Neuronal stem cell (in vitro differentiated cells): ENCODE measurements at regions not wholly inside any gene's neighbourhood (a gene's known extent, or its start where the extent isn't known, plus 50 kb on each side); places are given as distances from the start of the nearest gene placed in this dataset.
A peak's percentile ranks its signal among the peaks of the same experiment; 100 is the strongest.

ENCODE experiments used
- DNase-seq: peaks from one replicate; pipeline ENCODE4 v3.0.0-alpha.2; 2013; ENCODE audit warnings: low spot score
- H2AFZ ChIP-seq: one replicate; pipeline ENCODE4 v1.6.1; 2013; ENCODE audit warnings: mild to moderate bottlenecking, low read length, inconsistent platforms
- H2AK5ac ChIP-seq: 2 replicates; pipeline ENCODE4 v1.6.1; 2013; ENCODE audit warnings: low read depth, mild to moderate bottlenecking, inconsistent platforms, low read length, moderate library complexity, mixed read lengths
- H2BK120ac ChIP-seq: 2 replicates; pipeline ENCODE4 v1.6.1; 2013; ENCODE audit warnings: low read depth, mild to moderate bottlenecking, inconsistent platforms, low read length, moderate library complexity, mixed read lengths
- H2BK12ac ChIP-seq: one replicate; pipeline ENCODE4 v1.6.1; 2013; ENCODE audit warnings: low read length, inconsistent platforms
- H2BK15ac ChIP-seq: 2 replicates; pipeline ENCODE4 v1.6.1; 2013; ENCODE audit warnings: mild to moderate bottlenecking, low read length, inconsistent platforms, mixed read lengths
- H2BK5ac ChIP-seq: one replicate; pipeline ENCODE4 v1.6.1; 2013; ENCODE audit warnings: inconsistent platforms, mild to moderate bottlenecking, low read length, moderate library complexity
- H3K14ac ChIP-seq: one replicate; pipeline ENCODE4 v1.6.1; 2013; ENCODE audit warnings: low read length, inconsistent platforms
- H3K18ac ChIP-seq: 2 replicates; pipeline ENCODE4 v1.6.1; 2013; ENCODE audit warnings: low read length, inconsistent platforms
- H3K23ac ChIP-seq: 2 replicates; pipeline ENCODE4 v1.6.1; 2013; ENCODE audit warnings: low read depth, mild to moderate bottlenecking, mixed read lengths, low read length, inconsistent platforms; ENCODE audit not compliant: poor library complexity
- H3K27ac ChIP-seq: replicated peaks from 3 replicates; pipeline ENCODE4 v1.5.1; 2013; ENCODE audit warnings: low read length, inconsistent platforms
- H3K27me3 ChIP-seq, 3 experiments: 2 replicates each; pipeline ENCODE4 v1.6.1; 2013; ENCODE audit warnings: low read length in 3 of 3, mild to moderate bottlenecking in 2 of 3, inconsistent platforms in 1 of 3, low read depth in 1 of 3, mixed read lengths in 1 of 3, moderate library complexity in 1 of 3; ENCODE audit not compliant: control insufficient read depth in 3 of 3, insufficient read depth in 3 of 3
- H3K36me3 ChIP-seq, 2 donors: replicated peaks in 1 of 2; 2 replicates each; pipeline ENCODE4 v1.6.1; 2013; ENCODE audit warnings: low read length in 2 of 2; ENCODE audit not compliant: control insufficient read depth in 2 of 2, insufficient read depth in 2 of 2
- H3K4ac ChIP-seq: 2 replicates; pipeline ENCODE4 v1.6.1; 2013; ENCODE audit warnings: inconsistent platforms, mild to moderate bottlenecking, low read length, moderate library complexity
- H3K4me1 ChIP-seq, 2 donors: 1 replicate in 1 of 2; 2 replicates in 1 of 2; pipeline ENCODE4 v1.6.1; 2013; ENCODE audit warnings: low read length in 2 of 2, low read depth in 1 of 2; ENCODE audit not compliant: control insufficient read depth in 2 of 2, insufficient read depth in 1 of 2
- H3K4me2 ChIP-seq: one replicate; pipeline ENCODE4 v1.6.1; 2013; ENCODE audit warnings: mild to moderate bottlenecking, low read length, inconsistent platforms; ENCODE audit not compliant: insufficient read depth, poor library complexity, severe bottlenecking
- H3K4me3 ChIP-seq, 2 donors: 2 replicates each; pipeline ENCODE4 v1.5.1; 2013; ENCODE audit warnings: low read length in 2 of 2, mild to moderate bottlenecking in 2 of 2, inconsistent platforms in 1 of 2, moderate library complexity in 1 of 2
- H3K79me1 ChIP-seq: one replicate; pipeline ENCODE4 v1.6.1; 2013; ENCODE audit warnings: low read depth, mild to moderate bottlenecking, inconsistent platforms, low read length, moderate library complexity
- H3K9ac ChIP-seq: one replicate; pipeline ENCODE4 v1.6.1; 2013; ENCODE audit warnings: mild to moderate bottlenecking, low read depth, low read length, inconsistent platforms; ENCODE audit not compliant: poor library complexity
- H3K9me3 ChIP-seq, 2 donors: replicated peaks in 1 of 2; 2 replicates each; pipeline versions ENCODE3 to v1.6.1; 2013; ENCODE audit warnings: low read length in 2 of 2, mild to moderate bottlenecking in 2 of 2, inconsistent platforms in 1 of 2, low read depth in 1 of 2, mixed read lengths in 1 of 2, moderate library complexity in 1 of 2; ENCODE audit not compliant: control insufficient read depth in 2 of 2, insufficient read depth in 1 of 2
- H4K8ac ChIP-seq: one replicate; pipeline ENCODE4 v1.6.1; 2013; ENCODE audit warnings: low read depth, mild to moderate bottlenecking, inconsistent platforms, low read length, moderate library complexity
- H4K91ac ChIP-seq: one replicate; pipeline ENCODE4 v1.6.1; 2013; ENCODE audit warnings: low read length, low read depth, mild to moderate bottlenecking, inconsistent platforms; ENCODE audit not compliant: poor library complexity
- WGBS, 2 donors: extraction: QIAGEN DNeasy Blood & Tissue Kit; methylation state at CpG; one replicate each; pipeline ENCODE4 v1.1.7; 2013; ENCODE audit warnings: missing lambda C conversion rate in 2 of 2, mixed read lengths in 1 of 2; ENCODE audit not compliant: insufficient read length in 2 of 2, insufficient replicate concordance in 1 of 2; ENCODE audit errors: extremely low coverage in 2 of 2; 5-methylcytosine and 5-hydroxymethylcytosine counted together

DNA sequence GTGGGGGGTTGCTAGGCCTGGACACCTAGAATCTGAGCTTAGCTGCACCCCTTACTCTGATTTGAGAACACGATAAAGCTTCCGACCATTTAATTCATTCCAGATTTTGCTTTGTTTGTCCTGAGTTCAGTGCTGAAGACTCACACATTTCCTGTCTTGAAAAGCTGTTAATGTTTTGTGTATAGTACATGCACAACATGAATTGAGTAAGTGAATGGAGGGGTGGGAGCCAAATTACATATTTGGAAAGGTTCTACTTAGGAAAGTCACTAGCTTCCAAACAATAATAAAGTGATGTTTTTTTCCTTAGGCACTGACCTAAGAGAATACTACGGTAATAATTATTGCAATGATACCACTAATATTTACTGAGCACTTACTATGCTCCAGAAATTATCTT is 955.2 kb upstream of the NR2F2 start:
- H3K4ac ChIP-seq, result no peak overlapping the region
- H3K18ac ChIP-seq, result no peak overlapping the region
- no CpG with 5 or more reads among the region's 3 CpGs for WGBS, 2 donors
- no peak overlapping the region for H2AFZ ChIP-seq
- no peak overlapping the region for H2AK5ac ChIP-seq
- no peak overlapping the region for H2BK120ac ChIP-seq
- no peaks in the 10 kb centered on the region for H3K9me3 ChIP-seq
- H3K27ac ChIP-seq, result no peak overlapping the region
- no peak overlapping the region for H3K9ac ChIP-seq
- no peak overlapping the region for H3K4me2 ChIP-seq
- H3K27me3 ChIP-seq, result no peaks in the 10 kb centered on the region
- H3K23ac ChIP-seq, result no peak overlapping the region
- no peak overlapping the region for H3K4me3 ChIP-seq
- no peaks in the 10 kb centered on the region for H3K36me3 ChIP-seq
- no peak overlapping the region for H2BK12ac ChIP-seq
- H2BK15ac ChIP-seq, result no peak overlapping the region
- no peak overlapping the region for H3K14ac ChIP-seq
- no peak overlapping the region for H2BK5ac ChIP-seq
- H4K8ac ChIP-seq, result no peak overlapping the region
- no peak overlapping the region for H4K91ac ChIP-seq
- DNase-seq, result no peak
- no peaks in the 10 kb centered on the region for H3K4me1 ChIP-seq
- no peaks in the 10 kb centered on the region for H3K79me1 ChIP-seq

GRCh38 chr15:95377258-95377852 is 953.1 kb upstream of the NR2F2 start:
- no peak overlapping the region for H3K9ac ChIP-seq
- no peak overlapping the region for H3K4ac ChIP-seq
- H2AK5ac ChIP-seq, result no peak overlapping the region
- no peaks in the 10 kb centered on the region for H3K36me3 ChIP-seq
- H3K23ac ChIP-seq, result no peak overlapping the region
- no peak overlapping the region for H3K4me2 ChIP-seq
- H3K18ac ChIP-seq, result no peak overlapping the region
- H2BK120ac ChIP-seq, result no peak overlapping the region
- H3K4me3 ChIP-seq, result no peak overlapping the region
- WGBS, 2 donors, result no CpG with 5 or more reads among the region's 5 CpGs
- no peak overlapping the region for H2BK12ac ChIP-seq
- H4K8ac ChIP-seq, result no peak overlapping the region
- no peaks in the 10 kb centered on the region for H3K79me1 ChIP-seq
- no peak overlapping the region for H3K27ac ChIP-seq
- H3K27me3 ChIP-seq, result no peaks in the 10 kb centered on the region
- no peak overlapping the region for H2BK15ac ChIP-seq
- H3K9me3 ChIP-seq, result no peaks in the 10 kb centered on the region
- H3K14ac ChIP-seq, result no peak overlapping the region
- DNase-seq, result no peak
- H4K91ac ChIP-seq, result no peak overlapping the region
- no peaks in the 10 kb centered on the region for H3K4me1 ChIP-seq
- no peak overlapping the region for H2BK5ac ChIP-seq
- H2AFZ ChIP-seq, result no peak overlapping the region

GRCh38 chr15:95394186-95395067 is 936.1 kb upstream of the NR2F2 start:
- no peak overlapping the region for H3K14ac ChIP-seq
- no peak overlapping the region for H3K4me2 ChIP-seq
- no peak overlapping the region for H4K8ac ChIP-seq
- H2BK12ac ChIP-seq, result no peak overlapping the region
- H3K36me3 ChIP-seq, result no peaks in the 10 kb centered on the region
- peaks cover 6 to 12% of the 10 kb centered on the region in 2 donors for H3K4me1 ChIP-seq
- no peaks in the 10 kb centered on the region for H3K27me3 ChIP-seq
- no peak overlapping the region for H3K9ac ChIP-seq
- no peak overlapping the region for H3K4ac ChIP-seq
- H3K27ac ChIP-seq, result no peak overlapping the region
- no peak overlapping the region for H2BK5ac ChIP-seq
- H3K23ac ChIP-seq, result no peak overlapping the region
- H3K4me3 ChIP-seq, result no peak overlapping the region
- peaks cover 1 to 16% of the 10 kb centered on the region in 2 donors for H3K9me3 ChIP-seq
- H2AFZ ChIP-seq, result peak overlapping the region; percentile 66
- DNase-seq, result no peak
- H2AK5ac ChIP-seq, result no peak overlapping the region
- no peak overlapping the region for H4K91ac ChIP-seq
- no peak overlapping the region for H2BK120ac ChIP-seq
- WGBS, 2 donors, result no CpG with 5 or more reads among the region's 8 CpGs
- no peaks in the 10 kb centered on the region for H3K79me1 ChIP-seq
- no peak overlapping the region for H3K18ac ChIP-seq
- no peak overlapping the region for H2BK15ac ChIP-seq

DNA sequence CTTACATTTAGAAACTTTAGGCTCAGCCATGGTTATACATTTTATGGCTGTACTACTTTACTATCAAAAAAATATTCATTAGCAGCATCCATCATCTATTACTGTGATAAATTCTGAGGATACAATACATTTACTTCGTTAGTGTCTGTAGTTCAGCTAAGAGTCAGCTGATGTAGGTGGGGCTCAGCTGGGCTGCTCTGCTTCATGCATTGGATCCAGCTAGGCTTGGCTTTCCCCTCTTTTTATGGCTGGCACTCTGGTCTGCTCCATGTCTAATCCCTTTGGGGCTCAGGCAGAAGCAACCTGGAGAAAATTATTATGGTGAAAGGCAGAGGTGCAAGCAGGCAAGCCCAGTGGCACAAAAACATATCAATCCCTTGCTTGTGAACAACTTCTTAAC is 930.1 kb upstream of the NR2F2 start:
- H3K4me1 ChIP-seq, result peaks cover 0 to 4% of the 10 kb centered on the region in 2 donors
- no peak overlapping the region for H2BK5ac ChIP-seq
- H4K8ac ChIP-seq, result no peak overlapping the region
- no peak overlapping the region for H3K4me2 ChIP-seq
- no peak overlapping the region for H2BK15ac ChIP-seq
- no peaks in the 10 kb centered on the region for H3K36me3 ChIP-seq
- no peaks in the 10 kb centered on the region for H3K27me3 ChIP-seq
- no peak overlapping the region for H3K4ac ChIP-seq
- no peak overlapping the region for H2AK5ac ChIP-seq
- H3K27ac ChIP-seq, result no peak overlapping the region
- no peak overlapping the region for H3K9ac ChIP-seq
- no peak overlapping the region for H3K14ac ChIP-seq
- H3K9me3 ChIP-seq, result peaks cover 0 to 1% of the 10 kb centered on the region in 2 donors
- no peaks in the 10 kb centered on the region for H3K79me1 ChIP-seq
- H3K23ac ChIP-seq, result no peak overlapping the region
- no CpG with 5 or more reads among the region's 1 CpG for WGBS, 2 donors
- H3K4me3 ChIP-seq, result no peak overlapping the region
- no peak for DNase-seq
- H3K18ac ChIP-seq, result no peak overlapping the region
- no peak overlapping the region for H2BK120ac ChIP-seq
- no peak overlapping the region for H2BK12ac ChIP-seq
- no peak overlapping the region for H4K91ac ChIP-seq
- no peak overlapping the region for H2AFZ ChIP-seq
